Activated CD8-positive, alpha-beta T cell treated with anti-CD3 and anti-CD28 coated beads for 36 hours (primary cell): ENCODE measurements at regions not wholly inside any gene's neighbourhood (a gene's known extent, or its start where the extent isn't known, plus 50 kb on each side); places are given as distances from the start of the nearest gene placed in this dataset.

Experiments
- ATAC-seq: fragments of 200-7000 bp; cut with Tn5 transposase; one replicate; pipeline ENCODE4 v1.10.0; 2021; ENCODE audit warnings: mild to moderate bottlenecking, moderate library complexity
- CTCF ChIA-PET: fragments of 350-600 bp; sonication (Branson Sonifier 250); formaldehyde crosslinking; loops from one replicate; lab custom pipeline; 2021; ENCODE audit warnings: antibody characterized with exemption; lab: Charles Lee
- POLR2A ChIA-PET: fragments of 350-600 bp; sonication (Branson Sonifier 250); formaldehyde crosslinking; loops from one replicate; lab custom pipeline; 2021; ENCODE audit warnings: antibody characterized with exemption; lab: Charles Lee
- DNase-seq: peaks from one replicate; pipeline ENCODE4 v3.0.0-alpha.2; 2020
- H3K27ac Mint-ChIP-seq: one replicate; pipeline ENCODE4 v1.8.0; 2021; ENCODE audit warnings: mild to moderate bottlenecking, mixed read lengths
- H3K27me3 Mint-ChIP-seq: one replicate; pipeline ENCODE4 v1.8.0; 2021; ENCODE audit warnings: mixed read lengths
- H3K36me3 Mint-ChIP-seq: one replicate; pipeline ENCODE4 v1.8.0; 2021; ENCODE audit warnings: low read depth, mixed read lengths
- H3K4me1 Mint-ChIP-seq: one replicate; pipeline ENCODE4 v1.8.0; 2021; ENCODE audit warnings: low read depth, mixed read lengths
- H3K4me3 Mint-ChIP-seq: one replicate; pipeline ENCODE4 v1.8.0; 2021; ENCODE audit warnings: mild to moderate bottlenecking, moderate library complexity, mixed read lengths
- H3K9me3 Mint-ChIP-seq: one replicate; pipeline ENCODE4 v1.8.0; 2021; ENCODE audit warnings: mixed read lengths
- intact Hi-C: fragments of 100-400 bp; cut with micrococcal nuclease; formaldehyde crosslinking; loops from one replicate; pipeline ENCODE4 v1.10.0; 2022
- TF ChIP-seq, protein P1 (sequence below): fragments of 200-600 bp; IDR thresholded peaks from one replicate; pipeline ENCODE4 v1.8.0; 2022; ENCODE audit warnings: antibody characterized with exemption, mild to moderate bottlenecking

DNA sequence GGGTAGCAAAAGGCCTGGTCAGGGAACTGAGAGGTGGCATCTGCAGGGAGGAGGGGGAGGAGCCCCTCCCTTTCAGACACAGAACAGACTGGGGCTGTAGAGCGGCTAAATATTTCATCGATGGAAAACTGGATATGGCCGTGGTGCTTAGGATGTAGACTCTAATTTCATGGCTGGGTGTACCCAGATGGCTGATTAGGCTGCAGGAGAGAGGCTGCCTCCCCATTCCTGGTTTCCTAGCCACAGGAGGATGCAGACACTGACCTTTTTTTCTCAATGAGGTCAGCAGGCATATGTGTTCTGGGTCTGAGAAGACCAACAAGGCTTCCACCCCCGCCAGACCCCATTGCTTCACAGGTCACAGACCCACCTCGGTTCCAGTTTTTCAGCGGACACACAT is 58.1 kb upstream of the CALM2 start:
- Mint-ChIP-seq H3K36me3 (no peaks in the 10 kb centered on the region), H3K27ac (no peak overlapping the region), H3K4me1 (no peaks in the 10 kb centered on the region), H3K4me3 (no peak overlapping the region), H3K27me3 (peaks cover 2% of the 10 kb centered on the region), H3K9me3 (no peaks in the 10 kb centered on the region)
- CTCF ChIA-PET, result no interaction called here
- DNase-seq (no peak), ATAC-seq (no peak)
- TF ChIP-seq, protein P1, sequence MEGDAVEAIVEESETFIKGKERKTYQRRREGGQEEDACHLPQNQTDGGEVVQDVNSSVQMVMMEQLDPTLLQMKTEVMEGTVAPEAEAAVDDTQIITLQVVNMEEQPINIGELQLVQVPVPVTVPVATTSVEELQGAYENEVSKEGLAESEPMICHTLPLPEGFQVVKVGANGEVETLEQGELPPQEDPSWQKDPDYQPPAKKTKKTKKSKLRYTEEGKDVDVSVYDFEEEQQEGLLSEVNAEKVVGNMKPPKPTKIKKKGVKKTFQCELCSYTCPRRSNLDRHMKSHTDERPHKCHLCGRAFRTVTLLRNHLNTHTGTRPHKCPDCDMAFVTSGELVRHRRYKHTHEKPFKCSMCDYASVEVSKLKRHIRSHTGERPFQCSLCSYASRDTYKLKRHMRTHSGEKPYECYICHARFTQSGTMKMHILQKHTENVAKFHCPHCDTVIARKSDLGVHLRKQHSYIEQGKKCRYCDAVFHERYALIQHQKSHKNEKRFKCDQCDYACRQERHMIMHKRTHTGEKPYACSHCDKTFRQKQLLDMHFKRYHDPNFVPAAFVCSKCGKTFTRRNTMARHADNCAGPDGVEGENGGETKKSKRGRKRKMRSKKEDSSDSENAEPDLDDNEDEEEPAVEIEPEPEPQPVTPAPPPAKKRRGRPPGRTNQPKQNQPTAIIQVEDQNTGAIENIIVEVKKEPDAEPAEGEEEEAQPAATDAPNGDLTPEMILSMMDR, result no peak
- POLR2A ChIA-PET, result no interaction called here
- intact Hi-C loops, result no loop called here

DNA sequence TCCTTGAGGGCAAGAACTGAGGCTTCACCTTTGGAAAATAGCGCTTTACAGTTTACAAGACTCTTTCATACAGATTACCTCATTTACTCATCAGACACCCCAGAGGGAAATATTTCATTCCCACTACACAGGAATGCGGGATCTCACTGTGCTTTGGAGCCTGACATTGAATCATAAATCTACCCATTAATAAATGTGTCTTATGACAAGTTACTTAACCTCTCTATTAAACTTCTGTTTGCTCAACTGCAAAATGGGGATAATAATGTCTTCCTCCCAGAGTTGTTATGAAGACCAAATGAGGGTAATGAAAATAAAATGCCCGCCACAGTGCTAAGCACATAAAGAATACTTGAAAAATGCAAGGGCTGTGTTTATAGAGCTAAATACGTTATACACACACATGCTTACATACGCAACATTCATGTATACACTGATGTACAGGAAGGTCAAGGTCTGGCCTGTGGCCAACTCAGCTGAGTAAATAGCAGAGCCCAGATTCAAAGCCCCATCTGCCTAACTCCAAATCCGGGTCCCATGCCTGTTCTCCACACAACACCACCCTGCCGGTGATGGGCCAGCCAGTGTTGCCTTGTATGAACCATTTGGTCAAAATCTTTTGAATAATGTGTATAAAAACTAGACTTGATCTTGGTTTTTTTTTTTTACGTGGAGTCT is 56.6 kb upstream of the CALM2 start:
- ATAC-seq (no peak), DNase-seq (no peak)
- intact Hi-C loops, result no loop called here
- ChIA-PET POLR2A (no interaction called here), CTCF (no interaction called here)
- no peaks in the 10 kb centered on the region for H3K27me3 Mint-ChIP-seq
- H3K4me1 Mint-ChIP-seq, result no peaks in the 10 kb centered on the region
- no peak overlapping the region for H3K4me3 Mint-ChIP-seq
- TF ChIP-seq, protein P1, result no peak
- no peaks in the 10 kb centered on the region for H3K36me3 Mint-ChIP-seq
- H3K27ac Mint-ChIP-seq, result no peak overlapping the region
- H3K9me3 Mint-ChIP-seq, result no peaks in the 10 kb centered on the region

DNA sequence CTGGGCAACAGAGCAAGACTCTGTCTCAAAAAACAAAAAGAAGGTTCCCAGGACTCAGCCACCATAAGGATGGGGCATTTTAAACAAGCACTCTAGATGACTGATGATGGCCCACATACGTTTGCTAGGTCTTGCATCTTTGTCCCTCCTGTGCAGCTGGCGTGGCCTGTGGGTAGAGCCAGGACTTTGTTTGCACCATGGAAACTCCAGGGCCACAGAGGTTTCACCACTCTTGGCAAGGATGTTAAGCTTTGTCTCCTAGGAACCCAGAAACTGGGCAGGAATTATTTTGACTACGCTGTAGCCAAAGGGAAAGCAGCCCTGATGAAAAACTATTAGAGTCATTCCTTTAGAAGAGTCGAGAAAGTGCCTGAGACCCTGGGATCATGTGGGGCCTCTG is 54.1 kb upstream of the CALM2 start:
- ATAC-seq (no peak), DNase-seq (no peak)
- Mint-ChIP-seq H3K9me3 (no peaks in the 10 kb centered on the region), H3K27me3 (no peaks in the 10 kb centered on the region), H3K36me3 (no peaks in the 10 kb centered on the region), H3K4me1 (no peaks in the 10 kb centered on the region), H3K4me3 (no peak overlapping the region), H3K27ac (no peak overlapping the region)
- TF ChIP-seq, protein P1, result no peak
- CTCF ChIA-PET, result no interaction called here
- intact Hi-C loops, result no loop called here
- POLR2A ChIA-PET, result no interaction called here

DNA sequence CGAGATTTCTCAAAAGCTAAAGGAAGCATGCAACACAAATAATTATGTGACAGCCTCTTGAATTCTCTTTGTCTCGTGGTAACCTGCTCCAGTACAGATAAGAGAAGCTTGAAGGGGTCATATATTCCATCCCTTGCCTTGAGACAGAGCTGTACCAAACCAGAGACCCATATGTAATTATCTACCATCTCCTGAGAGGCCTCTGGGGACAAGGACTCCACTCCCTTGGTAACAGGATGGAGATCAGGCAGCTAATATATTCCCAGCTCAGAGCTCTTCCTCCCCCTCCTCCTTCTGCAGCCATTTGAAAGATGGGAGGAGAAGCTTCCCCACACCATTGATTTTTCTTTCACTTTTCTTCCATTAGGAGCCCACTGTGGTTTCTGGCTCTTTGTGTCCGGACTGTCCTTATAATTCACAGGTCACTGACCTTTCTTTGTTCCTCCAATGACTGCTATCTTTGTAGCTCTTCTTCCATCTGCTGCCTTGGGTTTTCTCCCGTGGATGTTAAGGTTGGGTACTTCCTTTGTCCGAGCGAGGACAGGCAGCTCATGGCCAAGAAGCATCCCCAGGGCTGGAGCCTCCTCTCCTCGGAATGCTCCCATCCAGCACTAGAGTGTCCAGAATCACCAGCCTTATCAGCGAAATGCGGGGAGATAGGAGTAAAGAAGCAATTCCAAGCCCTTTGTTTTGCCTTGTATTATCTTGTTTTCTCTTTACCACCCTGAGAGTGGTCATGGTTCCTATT is 51.4 kb upstream of the CALM2 start:
- H3K27ac Mint-ChIP-seq, result no peak overlapping the region
- no peaks in the 10 kb centered on the region for H3K4me1 Mint-ChIP-seq

DNA sequence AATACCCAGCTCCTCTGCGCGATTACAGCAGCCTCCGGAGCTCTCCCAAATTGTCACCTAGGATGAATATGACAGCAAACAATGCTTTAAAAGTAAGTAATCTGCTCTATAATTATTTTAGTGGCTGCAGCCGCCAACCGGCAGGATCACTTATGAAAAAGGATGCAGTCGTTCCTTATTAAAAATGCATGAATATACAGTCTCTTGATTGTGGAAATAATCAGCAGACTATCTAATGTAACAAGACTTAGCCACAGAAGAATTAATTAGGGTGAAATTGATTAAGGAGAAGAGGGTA is 50.6 kb upstream of the CALM2 start:
- H3K4me3 Mint-ChIP-seq, result no peak overlapping the region
- no peaks in the 10 kb centered on the region for H3K9me3 Mint-ChIP-seq
- TF ChIP-seq, protein P1, result no peak
- H3K4me1 Mint-ChIP-seq, result no peaks in the 10 kb centered on the region
- DNase-seq (no peak), ATAC-seq (no peak)
- ChIA-PET POLR2A (no interaction called here), CTCF (interaction anchor here (1.0 to 1.4 kb wide), 2 partner anchors 109 to 161 kb away, joined by 3 to 4 read pairs; no protein-coding TSS in a partner anchor)
- H3K27me3 Mint-ChIP-seq, result no peaks in the 10 kb centered on the region
- no peak overlapping the region for H3K27ac Mint-ChIP-seq
- intact Hi-C loops, result no loop called here
- no peaks in the 10 kb centered on the region for H3K36me3 Mint-ChIP-seq

More for the DNA sequence above, 51.4 kb upstream of the CALM2 start:
- H3K4me3 Mint-ChIP-seq, result no peak overlapping the region
- intact Hi-C loops, result no loop called here
- H3K9me3 Mint-ChIP-seq, result no peaks in the 10 kb centered on the region
- no peaks in the 10 kb centered on the region for H3K27me3 Mint-ChIP-seq
- CTCF ChIA-PET, result interaction anchor here (1.4 kb wide), 1 partner anchor 108 kb away, joined by 4 read pairs; no protein-coding TSS in a partner anchor
- H3K36me3 Mint-ChIP-seq, result no peaks in the 10 kb centered on the region
- ATAC-seq (no peak), DNase-seq (no peak)
- POLR2A ChIA-PET, result no interaction called here
- TF ChIP-seq, protein P1, result no peak
